Bronchial epithelial cell (primary cell): ENCODE measurements at regions not wholly inside any gene's neighbourhood (a gene's known extent, or its start where the extent isn't known, plus 50 kb on each side); places are given as distances from the start of the nearest gene placed in this dataset.

Experiments
- DNase-seq: peaks from one replicate; pipeline ENCODE4 v3.0.0-alpha.2; 2010; ENCODE audit warnings: low read depth
- FAIRE-seq: peaks from 2 replicates; lab custom pipeline; 2011; peaks lifted over from hg19 to GRCh38; lab: Jason Lieb, UNC
- H3K27me3 ChIP-seq: 2 replicates; pipeline ENCODE4 v1.5.1; 2011; ENCODE audit warnings: low read length; ENCODE audit not compliant: control insufficient read depth, insufficient read depth
- H3K36me3 ChIP-seq: 2 replicates; pipeline ENCODE4 v1.5.1; 2011; ENCODE audit warnings: low read length; ENCODE audit not compliant: control insufficient read depth, insufficient read depth
- H3K4me3 ChIP-seq: 2 replicates; pipeline ENCODE4 v1.5.1; 2011; ENCODE audit warnings: mild to moderate bottlenecking, low read depth, low read length, control low read depth
- TF ChIP-seq, protein P1 (sequence below): IDR thresholded peaks from 2 replicates; pipeline ENCODE4 v1.5.1; 2011; ENCODE audit warnings: mild to moderate bottlenecking, moderate library complexity, low read length, control low read depth, inconsistent platforms; ENCODE audit not compliant: insufficient read depth, severe bottlenecking

DNA sequence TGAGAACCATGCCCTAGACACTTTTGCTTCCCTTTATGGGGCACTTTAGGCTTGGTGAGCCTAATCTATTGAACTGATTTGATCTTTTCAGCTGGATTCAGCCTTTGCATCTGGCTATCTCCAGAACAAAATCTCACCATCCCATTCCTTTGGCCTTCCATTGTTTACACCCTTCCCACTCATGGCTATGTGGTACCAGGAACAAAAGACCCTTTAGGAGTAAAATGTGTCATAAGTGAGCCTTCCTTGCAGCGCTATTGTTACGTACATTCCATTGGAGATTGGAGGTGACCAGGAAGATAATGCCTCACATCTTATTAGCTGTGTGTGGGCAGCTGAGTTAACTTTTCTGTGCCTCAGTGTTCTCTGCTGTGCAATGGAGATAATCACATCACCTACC, 188.4 kb downstream of the SATB1 start:
- DNase-seq: no peak
- FAIRE-seq: no peak
- no peak overlapping the region for H3K4me3 ChIP-seq
- no peaks in the 10 kb centered on the region for H3K27me3 ChIP-seq
- H3K36me3 ChIP-seq: no peaks in the 10 kb centered on the region
- TF ChIP-seq, protein P1, sequence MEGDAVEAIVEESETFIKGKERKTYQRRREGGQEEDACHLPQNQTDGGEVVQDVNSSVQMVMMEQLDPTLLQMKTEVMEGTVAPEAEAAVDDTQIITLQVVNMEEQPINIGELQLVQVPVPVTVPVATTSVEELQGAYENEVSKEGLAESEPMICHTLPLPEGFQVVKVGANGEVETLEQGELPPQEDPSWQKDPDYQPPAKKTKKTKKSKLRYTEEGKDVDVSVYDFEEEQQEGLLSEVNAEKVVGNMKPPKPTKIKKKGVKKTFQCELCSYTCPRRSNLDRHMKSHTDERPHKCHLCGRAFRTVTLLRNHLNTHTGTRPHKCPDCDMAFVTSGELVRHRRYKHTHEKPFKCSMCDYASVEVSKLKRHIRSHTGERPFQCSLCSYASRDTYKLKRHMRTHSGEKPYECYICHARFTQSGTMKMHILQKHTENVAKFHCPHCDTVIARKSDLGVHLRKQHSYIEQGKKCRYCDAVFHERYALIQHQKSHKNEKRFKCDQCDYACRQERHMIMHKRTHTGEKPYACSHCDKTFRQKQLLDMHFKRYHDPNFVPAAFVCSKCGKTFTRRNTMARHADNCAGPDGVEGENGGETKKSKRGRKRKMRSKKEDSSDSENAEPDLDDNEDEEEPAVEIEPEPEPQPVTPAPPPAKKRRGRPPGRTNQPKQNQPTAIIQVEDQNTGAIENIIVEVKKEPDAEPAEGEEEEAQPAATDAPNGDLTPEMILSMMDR: no peak

DNA sequence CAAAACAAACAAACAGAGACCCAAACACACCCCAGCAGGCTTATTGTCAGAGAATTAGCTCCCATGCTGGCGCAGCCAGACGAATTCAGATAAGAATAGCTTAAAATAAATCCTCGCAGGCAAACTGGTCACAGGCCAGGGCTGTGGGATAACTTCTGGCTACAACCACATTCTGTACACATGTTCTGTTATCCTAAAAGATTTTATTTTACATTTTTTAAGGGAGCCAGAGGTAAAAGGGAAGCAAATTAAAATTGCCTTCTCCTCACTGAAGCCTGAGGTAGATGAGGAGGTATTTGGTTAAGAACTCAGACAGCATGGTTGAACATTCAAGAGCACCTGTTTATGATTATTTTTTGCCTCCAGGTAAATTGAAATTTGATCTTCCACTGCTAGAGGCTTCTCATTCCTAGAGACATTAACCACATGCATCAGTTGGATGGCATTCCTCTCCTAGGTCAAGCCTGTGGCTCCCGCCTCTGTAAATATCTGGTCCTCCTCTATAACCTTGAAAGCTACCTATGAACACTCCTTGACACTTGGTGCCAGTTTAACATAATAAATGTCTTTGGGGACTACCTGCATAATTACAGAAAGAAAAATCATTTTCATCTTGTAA, 190.3 kb downstream of the SATB1 start:
- FAIRE-seq (no peak), DNase-seq (peak; percentile 50)
- TF ChIP-seq, protein P1: no peak
- H3K4me3 ChIP-seq: no peak overlapping the region
- no peaks in the 10 kb centered on the region for H3K27me3 ChIP-seq
- no peaks in the 10 kb centered on the region for H3K36me3 ChIP-seq

DNA sequence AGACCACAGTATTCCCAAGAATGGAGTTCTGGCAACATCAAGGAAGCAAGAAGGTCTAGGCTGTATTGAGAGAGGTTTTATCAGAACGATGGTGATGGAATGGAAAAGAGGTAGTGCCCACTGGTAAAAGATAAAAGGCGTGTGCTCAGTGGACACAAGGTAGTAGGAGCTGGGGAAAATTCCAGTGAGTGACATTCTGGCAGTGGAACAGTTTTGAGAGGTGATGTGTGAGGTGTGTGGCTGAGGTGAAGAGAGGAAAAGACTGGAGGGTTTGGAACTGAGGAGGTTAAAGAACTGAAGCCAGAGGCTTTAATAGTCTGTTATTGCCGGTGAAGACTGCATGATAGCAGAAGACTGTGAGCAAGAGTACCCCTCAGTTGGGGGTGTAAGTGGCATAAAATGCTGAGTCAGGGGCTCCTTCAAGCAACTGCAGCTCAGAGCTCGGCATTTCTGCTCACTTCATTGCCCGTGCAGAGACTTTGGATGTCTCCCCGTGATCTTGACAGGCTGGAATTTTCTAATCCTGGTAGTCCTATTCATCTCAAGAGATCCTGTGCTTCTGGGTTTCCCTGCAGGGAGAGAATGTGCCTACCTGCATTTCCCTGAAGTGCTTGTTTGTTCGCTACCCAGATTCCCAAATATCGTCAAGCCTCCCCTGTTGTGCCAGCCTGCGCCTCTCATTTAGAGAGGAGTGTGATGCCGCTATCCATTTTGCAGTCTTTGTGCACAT, 191.0 kb downstream of the SATB1 start:
- H3K36me3 ChIP-seq: no peaks in the 10 kb centered on the region
- FAIRE-seq: no peak
- DNase-seq: no peak
- no peaks in the 10 kb centered on the region for H3K27me3 ChIP-seq
- no peak overlapping the region for H3K4me3 ChIP-seq
- TF ChIP-seq, protein P1: no peak

DNA sequence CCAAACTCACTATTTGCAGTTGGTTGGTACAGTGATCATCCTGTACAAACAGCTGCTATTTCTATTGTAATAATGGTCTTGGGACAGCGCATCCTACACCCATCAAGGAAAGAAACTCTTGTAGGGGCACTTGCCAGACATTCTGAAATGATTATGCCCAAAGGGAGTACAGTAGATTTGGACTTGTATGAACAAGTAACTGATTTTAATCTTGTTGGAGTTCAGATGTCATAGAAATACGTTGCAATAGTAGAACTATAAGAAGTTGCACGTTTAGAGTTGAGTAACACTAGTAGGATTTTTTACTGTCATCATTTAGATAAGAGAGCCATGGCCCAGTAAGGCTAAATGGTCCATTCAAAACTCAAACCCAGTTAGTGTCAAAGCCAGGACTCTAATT, 192.8 kb downstream of the SATB1 start:
- Histone ChIP-seq H3K4me3 (no peak overlapping the region), H3K27me3 (no peaks in the 10 kb centered on the region), H3K36me3 (no peaks in the 10 kb centered on the region)
- TF ChIP-seq, protein P1: no peak
- no peak for FAIRE-seq
- peak; percentile 75 for DNase-seq

DNA sequence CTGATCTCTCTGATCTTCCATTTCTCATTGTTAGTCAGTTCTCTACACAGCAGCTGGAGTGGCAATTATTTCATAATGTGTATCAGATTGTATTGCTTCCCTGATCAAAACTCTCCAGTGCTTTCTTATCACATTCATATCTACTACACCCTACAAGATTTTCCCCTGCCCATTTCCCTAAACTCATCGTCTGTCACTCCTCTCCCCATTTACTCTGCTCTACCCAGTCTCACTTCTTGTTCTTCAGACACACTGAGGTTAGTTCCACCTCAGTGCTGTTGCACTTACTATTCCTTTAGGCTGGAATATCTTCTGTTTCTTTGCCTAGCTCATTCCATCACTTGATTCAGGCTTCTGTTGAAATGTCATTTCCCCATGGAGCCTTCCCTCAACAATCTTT, 197.1 kb downstream of the SATB1 start:
- DNase-seq (no peak), FAIRE-seq (no peak)
- Histone ChIP-seq H3K36me3 (no peaks in the 10 kb centered on the region), H3K27me3 (no peaks in the 10 kb centered on the region), H3K4me3 (no peak overlapping the region)
- TF ChIP-seq, protein P1: no peak
